ENCODE measurements at regions not wholly inside any gene's neighbourhood (a gene's known extent, or its start where the extent isn't known, plus 50 kb on each side); places are given as distances from the start of the nearest gene placed in this dataset.
"Not testable (repeated sequence)": the region's sequence is repeated elsewhere in the genome, so short reads cannot be mapped to it uniquely, and the experiment has no call there.

DNA sequence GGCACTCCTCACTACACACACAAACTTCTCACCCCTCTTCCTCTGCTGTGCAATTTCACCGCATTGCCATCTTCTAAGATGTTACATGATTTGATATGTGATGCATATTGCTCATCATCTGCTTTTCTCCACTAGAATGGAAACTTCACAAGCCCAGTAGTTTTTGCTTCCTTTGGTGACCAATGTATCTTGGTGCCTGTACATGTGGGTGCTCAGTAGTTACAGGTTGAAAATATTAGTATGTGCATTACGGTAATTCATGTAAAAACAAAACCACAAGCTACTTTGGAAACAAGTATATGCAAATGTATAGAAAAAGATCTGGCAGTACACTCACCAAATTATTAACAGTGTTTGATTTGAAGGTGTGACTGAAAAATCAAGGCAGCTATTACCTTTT, 522.4 kb downstream of the TTLL7 start:
- TF ChIP-seq POLR2A, POLR2AphosphoS5 (IDR thresholded peaks at IDR 0.05; ENCODE audit: low read depth, low read length): not testable (repeated sequence)
